K562 (cell line): ENCODE measurements at regions not wholly inside any gene's neighbourhood (a gene's known extent, or its start where the extent isn't known, plus 50 kb on each side); places are given as distances from the start of the nearest gene placed in this dataset.

Source experiments
- ATAC-seq: fragments of 200-7000 bp; cut with Tn5 transposase; 3 replicates; pipeline ENCODE4 v1.9.1; 2020; ENCODE audit warnings: moderate library complexity
- BruUV-seq: library from RNA; stranded (reverse); fragments of 400-500 nt; replicated peaks from 2 replicates; lab custom pipeline; 2021; lab: Mats Ljungman, UMichigan
- CTCF ChIA-PET: fragments of 300-600 bp; formaldehyde crosslinking; extraction: SDS; loops from one replicate; lab custom pipeline; 2021; ENCODE audit warnings: low intra/inter-chr PET ratio; lab: Yijun Ruan, JAX
- POLR2A ChIA-PET: fragments of 300-600, 350-650 bp; sonication (Branson Sonifier 250); formaldehyde crosslinking; extraction: SDS; loops from one replicate; lab custom pipeline; 2021; ENCODE audit warnings: antibody characterized with exemption, inconsistent platforms; lab: Yijun Ruan, JAX
- DNase-seq, 4 experiments: peaks; one replicate each; pipeline versions ENCODE4 v3.0.0 to v3.0.0-alpha.2; 2011 to 2018; ENCODE audit warnings: low spot score in 3 of 4, mixed read lengths in 3 of 4; ENCODE audit errors: extremely low read depth in 1 of 4
- FAIRE-seq: peaks from 2 replicates; lab custom pipeline; 2011; peaks lifted over from hg19 to GRCh38; lab: Jason Lieb, UNC
- H2AFZ ChIP-seq: 2 replicates; pipeline ENCODE4 v1.6.0; 2011; ENCODE audit warnings: low read depth, low read length, control low read depth, inconsistent platforms
- H3K27ac ChIP-seq: fragments of 200-600 bp; 3 replicates; pipeline ENCODE4 v1.8.0; 2011; ENCODE audit warnings: low read depth, mild to moderate bottlenecking, control low read depth, inconsistent platforms, low read length, moderate library complexity, mixed read lengths; ENCODE audit errors: extremely low read depth
- H3K27me3 ChIP-seq, 2 experiments: fragments of 300-600 bp in 1 of 2; 2 replicates in 1 of 2; 3 replicates in 1 of 2; pipeline versions ENCODE4 v1.6.0 to v1.8.0; 2011; ENCODE audit warnings: inconsistent platforms in 2 of 2, low read length in 2 of 2, mild to moderate bottlenecking in 1 of 2, mixed read lengths in 1 of 2, moderate library complexity in 1 of 2; ENCODE audit not compliant: control insufficient read depth in 2 of 2, insufficient read depth in 2 of 2
- H3K36me3 ChIP-seq: fragments of 300-600 bp; 3 replicates; pipeline ENCODE4 v1.8.0; 2011; ENCODE audit warnings: mild to moderate bottlenecking, low read length, inconsistent platforms; ENCODE audit not compliant: control insufficient read depth, insufficient read depth
- H3K4me1 ChIP-seq, 2 experiments: fragments of 200-600 bp in 1 of 2; replicated peaks in 1 of 2; 2 replicates in 1 of 2; 3 replicates in 1 of 2; pipeline versions ENCODE4 v1.5.1 to v1.8.0; 2011; ENCODE audit warnings: inconsistent platforms in 2 of 2, low read length in 2 of 2, mild to moderate bottlenecking in 1 of 2, mixed read lengths in 1 of 2, moderate library complexity in 1 of 2; ENCODE audit not compliant: control insufficient read depth in 2 of 2, insufficient read depth in 2 of 2
- H3K4me2 ChIP-seq: 2 replicates; pipeline ENCODE4 v1.6.1; 2011; ENCODE audit warnings: low read length, control low read depth, inconsistent platforms, mixed read lengths; ENCODE audit not compliant: insufficient read depth
- H3K4me3 ChIP-seq: fragments of 200-600 bp; sonication (generic), shearing (Covaris generic); 2 replicates; pipeline ENCODE4 v1.5.1; 2016; ENCODE audit warnings: control low read depth, inconsistent platforms
- H3K79me2 ChIP-seq: fragments of 200-600 bp; 3 replicates; pipeline ENCODE4 v1.8.0; 2011; ENCODE audit warnings: low read length, inconsistent platforms; ENCODE audit not compliant: control insufficient read depth, insufficient read depth
- H3K9ac ChIP-seq, 2 experiments: 2 replicates each; pipeline versions ENCODE4 v1.6.0 to v1.6.1; 2011; ENCODE audit warnings: low read depth in 2 of 2, low read length in 2 of 2, control low read depth in 1 of 2, inconsistent platforms in 1 of 2, mild to moderate bottlenecking in 1 of 2, mixed read lengths in 1 of 2; ENCODE audit not compliant: insufficient read depth in 1 of 2
- H3K9me1 ChIP-seq: one replicate; pipeline ENCODE4 v1.6.0; 2011; ENCODE audit warnings: inconsistent platforms, mild to moderate bottlenecking, low read length, moderate library complexity; ENCODE audit not compliant: control insufficient read depth, insufficient read depth
- H3K9me3 ChIP-seq: replicated peaks from 2 replicates; pipeline ENCODE4 v1.5.1; 2011; ENCODE audit warnings: low read depth, low read length, inconsistent platforms; ENCODE audit not compliant: control insufficient read depth, insufficient read depth
- H4K20me1 ChIP-seq: replicated peaks from 2 replicates; pipeline ENCODE4 v1.6.1; 2011; ENCODE audit warnings: low read length, inconsistent platforms, mixed read lengths; ENCODE audit not compliant: control insufficient read depth, insufficient read depth
- CBFB ChIP-seq: sonication (generic); formaldehyde crosslinking; IDR thresholded peaks from 2 replicates; pipeline ENCODE4 v1.4.0; 2020; ENCODE audit warnings: mild to moderate bottlenecking, missing genetic modification reagents
- E2F3 ChIP-seq: fragments of 250-450 bp; sonication (Bioruptor Pico); IDR thresholded peaks from 2 replicates; pipeline ENCODE4 v1.4.0; 2020; ENCODE audit warnings: mild to moderate bottlenecking
- EHMT2 ChIP-seq: fragments of 450-650 bp; IDR thresholded peaks from 2 replicates; pipeline ENCODE4 v1.6.1; 2018; ENCODE audit warnings: antibody characterized with exemption
- HNRNPH1 ChIP-seq: fragments of 200-400 bp; formaldehyde crosslinking; optimal IDR thresholded peaks from 2 replicates; pipeline ENCODE3; 2017; ENCODE audit warnings: low read depth, mild to moderate bottlenecking, low read length, moderate library complexity
- ID3 ChIP-seq, 2 experiments: fragments of 250-450 bp in 1 of 2; fragments of 450-650 bp in 1 of 2; sonication (Bioruptor Pico) in 1 of 2; IDR thresholded peaks; 2 replicates each; pipeline versions ENCODE4 v1.6.1 to v1.8.0; 2016 to 2021; ENCODE audit warnings: mild to moderate bottlenecking in 2 of 2, moderate library complexity in 2 of 2, missing compliant biosample characterization in 1 of 2, missing genetic modification characterization in 1 of 2
- JUND ChIP-seq, 2 experiments: IDR thresholded peaks; 2 replicates in 1 of 2; 3 replicates in 1 of 2; pipeline ENCODE4 v1.6.1; 2011; ENCODE audit warnings: borderline replicate concordance in 2 of 2, low read depth in 2 of 2, low read length in 2 of 2, improper control_type of control experiment in 1 of 2, missing biosample characterization in 1 of 2, missing genetic modification characterization in 1 of 2, missing genetic modification reagents in 1 of 2
- LEF1 ChIP-seq: fragments of 450-650 bp; IDR thresholded peaks from 2 replicates; pipeline ENCODE4 v1.6.1; 2016; ENCODE audit warnings: mild to moderate bottlenecking
- MAFK ChIP-seq: IDR thresholded peaks from 2 replicates; pipeline ENCODE4 v1.6.1; 2011; ENCODE audit warnings: low read length, improper control_type of control experiment
- NFE2L1 ChIP-seq: fragments of 450-650 bp; IDR thresholded peaks from 2 replicates; pipeline ENCODE4 v1.6.1; 2016; ENCODE audit warnings: missing genetic modification characterization, low read depth, mild to moderate bottlenecking, missing compliant biosample characterization, moderate library complexity, borderline replicate concordance
- NR2C1 ChIP-seq, 2 experiments: fragments of 450-650 bp; IDR thresholded peaks; 2 replicates each; pipeline ENCODE4 v1.6.1; 2017; ENCODE audit warnings: mild to moderate bottlenecking in 2 of 2, antibody characterized with exemption in 1 of 2, inconsistent platforms in 1 of 2, missing compliant biosample characterization in 1 of 2, missing genetic modification characterization in 1 of 2
- POLR2B ChIP-seq: fragments of 450-650 bp; IDR thresholded peaks from 2 replicates; pipeline ENCODE4 v1.6.1; 2018; ENCODE audit warnings: low read depth; ENCODE audit not compliant: partially characterized antibody
- PURB ChIP-seq: sonication (generic); formaldehyde crosslinking; IDR thresholded peaks from 2 replicates; pipeline ENCODE4 v1.9.0; 2021; ENCODE audit warnings: low read depth, mild to moderate bottlenecking, missing genetic modification reagents
- SMAD1 ChIP-seq: fragments of 150-350 bp; IDR thresholded peaks from 2 replicates; pipeline ENCODE4 v1.6.1; 2014; ENCODE audit warnings: low read length, low read depth; ENCODE audit not compliant: partially characterized antibody
- STAT5A ChIP-seq: IDR thresholded peaks from 2 replicates; pipeline ENCODE4 v1.6.1; 2012; ENCODE audit warnings: low read length, inconsistent platforms, borderline replicate concordance
- TCF3 ChIP-seq: sonication (generic); formaldehyde crosslinking; IDR thresholded peaks from 2 replicates; pipeline ENCODE4 v1.4.0; 2020; ENCODE audit warnings: mild to moderate bottlenecking, missing genetic modification reagents
- TRIM24 ChIP-seq, 2 experiments: fragments of 450-650 bp; IDR thresholded peaks; 2 replicates each; pipeline ENCODE4 v1.6.1; 2016
- U2AF2 ChIP-seq: fragments of 200-400 bp; formaldehyde crosslinking; optimal IDR thresholded peaks from 2 replicates; pipeline ENCODE3; 2017; ENCODE audit warnings: low read depth, mild to moderate bottlenecking, low read length
- ZKSCAN3 ChIP-seq: fragments of 250-450 bp; sonication (Bioruptor Pico); IDR thresholded peaks from 2 replicates; pipeline ENCODE4 v1.4.0; 2020
- ZNF592 ChIP-seq: fragments of 450-650 bp; IDR thresholded peaks from 2 replicates; pipeline ENCODE4 v1.6.1; 2017; ENCODE audit warnings: antibody characterized with exemption, mild to moderate bottlenecking
- ZSCAN29 ChIP-seq: fragments of 450-650 bp; IDR thresholded peaks from 2 replicates; pipeline ENCODE4 v1.6.1; 2017
- WGBS: fragments of 100-300 bp; shearing (Covaris generic); methylation state at CpG from one replicate; pipeline ENCODE4 v1.1.6; 2016; ENCODE audit warnings: low coverage, mixed read lengths; ENCODE audit not compliant: insufficient coverage; ENCODE audit errors: missing lambda C conversion rate; 5-methylcytosine and 5-hydroxymethylcytosine counted together
- in situ Hi-C: fragments of 300-500 bp; cut with MboI; formaldehyde crosslinking; loops from 4 replicates; pipeline ENCODE4 v1.15.0; 2018; ENCODE audit warnings: inconsistent platforms, mixed read lengths
- intact Hi-C: fragments of 100-400 bp; cut with micrococcal nuclease; formaldehyde crosslinking; loops from 2 replicates; pipeline ENCODE4 v1.14.2; 2022

GRCh38 chr2:156702541-156702940 lies 266.4 kb downstream of the GPD2 start:
- no peaks in the 10 kb centered on the region for H3K9me1 ChIP-seq
- WGBS = 4% methylated on average over 3 of the region's 3 CpGs
- peak overlapping the region; percentile 78 for H2AFZ ChIP-seq
- DNase-seq (peak in 2 of 4 experiments; percentile 22 to 35), ATAC-seq (peak; percentile 86), FAIRE-seq (peak; percentile 51)
- peak overlapping the region; percentile 73 for H3K27ac ChIP-seq
- ChIA-PET POLR2A (no interaction called here), CTCF (interaction anchor here (0.6 kb wide), 1 partner anchor 694 kb away, joined by 3 read pairs; no protein-coding TSS in a partner anchor)
- peak overlapping the region in 1 of 2 experiments; percentile 11; a peak in 1 of 4 replicates for H3K9ac ChIP-seq
- no peaks in the 10 kb centered on the region for H3K79me2 ChIP-seq
- H3K27me3 ChIP-seq = no peaks in the 10 kb centered on the region
- H3K4me2 ChIP-seq = no peak overlapping the region
- no peaks in the 10 kb centered on the region for H3K36me3 ChIP-seq
- H4K20me1 ChIP-seq = no peaks in the 10 kb centered on the region
- in situ Hi-C loops (no loop called here), intact Hi-C loops (no loop called here)
- no TSS peak for BruUV-seq
- H3K9me3 ChIP-seq = no peaks in the 10 kb centered on the region; the same call in 1 of the 2 replicates
- H3K4me3 ChIP-seq = no peak overlapping the region
- H3K4me1 ChIP-seq = peaks cover 0 to 7% of the 10 kb centered on the region in 2 experiments; a peak in 2 of 5 replicates
- no peak for TF ChIP-seq U2AF2
- no peak for TF ChIP-seq JUND (IDR thresholded peaks at IDR 0.05; ENCODE audit: borderline replicate concordance, low read depth, low read length)
- TF ChIP-seq JUND (tag; IDR thresholded peaks at IDR 0.05; ENCODE audit: borderline replicate concordance, low read depth, low read length) = no peak; the same call in 2 of the 3 replicates
- TF ChIP-seq NFE2L1 (tag) = no peak
- TF ChIP-seq MAFK = peak; percentile 83
- TF ChIP-seq E2F3 = no peak
- TF ChIP-seq PURB (CRISPR knock-in tag) = no peak
- no peak for TF ChIP-seq ZSCAN29
- TF ChIP-seq CBFB (CRISPR knock-in tag) = no peak
- no peak for TF ChIP-seq NR2C1 (IDR thresholded peaks at IDR 0.05)
- TF ChIP-seq NR2C1 (tag; IDR thresholded peaks at IDR 0.05) = no peak
- TF ChIP-seq ZNF592 = peak; percentile 78
- peak in 1 of 2 experiments; percentile 18; a peak in 1 of 4 replicates for TF ChIP-seq TRIM24 (IDR thresholded peaks at IDR 0.05)
- peak; percentile 62; the same call in 1 of the 2 replicates for TF ChIP-seq EHMT2
- no peak for TF ChIP-seq HNRNPH1
- TF ChIP-seq ID3 (CRISPR knock-in tag; IDR thresholded peaks at IDR 0.05) = no peak
- TF ChIP-seq ID3 (tag; IDR thresholded peaks at IDR 0.05) = peak; percentile 29; the same call in 1 of the 2 replicates
- TF ChIP-seq ZKSCAN3 (CRISPR knock-in tag) = no peak
- peak; percentile 55 for TF ChIP-seq LEF1
- TF ChIP-seq SMAD1 = no peak
- TF ChIP-seq TCF3 (CRISPR knock-in tag) = peak; percentile 31; the same call in 1 of the 2 replicates
- no peak for TF ChIP-seq STAT5A
- TF ChIP-seq POLR2B = no peak
